HEK293T (cell line): ENCODE measurements at regions not wholly inside any gene's neighbourhood (a gene's known extent, or its start where the extent isn't known, plus 50 kb on each side); places are given as distances from the start of the nearest gene placed in this dataset.
"Not testable (repeated sequence)": the region's sequence is repeated elsewhere in the genome, so short reads cannot be mapped to it uniquely, and the experiment has no call there.

Experiments used
- FOXA1 ChIP-seq: fragments of 450-650 bp; IDR thresholded peaks from 2 replicates; pipeline ENCODE4 v1.6.1; 2016; ENCODE audit warnings: mild to moderate bottlenecking
- FOXK2 ChIP-seq: fragments of 450-650 bp; IDR thresholded peaks from 2 replicates; pipeline ENCODE4 v1.6.1; 2016; ENCODE audit warnings: mild to moderate bottlenecking
- FOXM1 ChIP-seq: fragments of 450-650 bp; IDR thresholded peaks from 2 replicates; pipeline ENCODE4 v1.6.1; 2017; ENCODE audit warnings: mild to moderate bottlenecking, borderline replicate concordance
- HDGF ChIP-seq: fragments of 450-650 bp; IDR thresholded peaks from 2 replicates; pipeline ENCODE4 v1.6.1; 2017; ENCODE audit warnings: antibody characterized with exemption, borderline replicate concordance
- LEF1 ChIP-seq: fragments of 450-650 bp; IDR thresholded peaks from 2 replicates; pipeline ENCODE4 v1.6.1; 2017; ENCODE audit warnings: mild to moderate bottlenecking, borderline replicate concordance
- SUZ12 ChIP-seq: fragments of 450-650 bp; IDR thresholded peaks from 2 replicates; pipeline ENCODE4 v1.6.1; 2016; ENCODE audit warnings: mild to moderate bottlenecking
- TARDBP ChIP-seq: fragments of 450-650 bp; IDR thresholded peaks from 2 replicates; pipeline ENCODE4 v1.6.1; 2016

GRCh38 chr7:39791035-39791434 is 159.0 kb upstream of the CDK13 start:
- TF ChIP-seq FOXM1, FOXK2, TARDBP, FOXA1, HDGF, LEF1, SUZ12: not testable (repeated sequence)
